ENCODE measurements at regions not wholly inside any gene's neighbourhood (a gene's known extent, or its start where the extent isn't known, plus 50 kb on each side); places are given as distances from the start of the nearest gene placed in this dataset.

DNA sequence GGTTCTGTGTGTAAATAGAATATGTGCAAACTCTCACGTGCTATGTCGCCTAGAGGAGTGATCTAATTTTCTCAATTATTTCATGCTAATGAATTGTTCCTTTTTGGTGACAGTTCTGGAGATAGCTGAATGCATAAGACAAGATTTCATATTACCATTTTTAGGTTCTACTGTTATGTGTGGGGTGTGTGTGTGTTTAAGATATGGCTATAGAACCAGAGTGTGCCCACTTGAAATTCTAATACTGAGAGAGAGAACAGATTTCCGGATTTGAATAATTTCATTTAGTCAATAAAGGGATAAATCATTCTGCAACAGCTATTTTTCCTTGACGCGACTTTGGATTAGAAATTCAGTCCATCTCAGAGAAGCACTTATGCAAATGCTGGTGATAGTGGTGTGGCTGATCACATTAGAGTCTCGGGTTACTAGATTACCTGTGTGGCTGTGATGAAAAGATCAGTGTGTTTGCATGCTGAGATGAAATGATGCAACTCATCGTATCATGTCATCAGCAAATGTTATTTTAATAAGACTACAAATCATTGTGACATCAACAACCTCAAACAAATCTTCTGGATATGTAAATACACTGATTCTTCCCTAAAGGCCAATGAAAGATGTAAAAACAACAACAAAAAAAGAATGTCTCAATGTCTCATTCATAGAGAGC, 415.9 kb downstream of the EPHA4 start:
- Histone ChIP-seq H3K36me3 (ENCODE audit: control insufficient read depth, insufficient read depth, low read length) (no peaks in the 10 kb centered on the region), H3K4me3 (ENCODE audit: low read depth, low read length) (no peak overlapping the region), H3K9me3 (ENCODE audit: control insufficient read depth, insufficient read depth, low read depth, low read length) (no peaks in the 10 kb centered on the region), H3K4me1 (ENCODE audit: control insufficient read depth, insufficient read depth, low read length) (peaks cover 10% of the 10 kb centered on the region; the same call in 1 of the 2 replicates), H3K9ac (ENCODE audit: low read length) (no peak overlapping the region), H3K27ac (ENCODE audit: low read depth, low read length) (peak overlapping the region; percentile 63), H3K27me3 (ENCODE audit: control insufficient read depth, insufficient read depth, low read length) (no peaks in the 10 kb centered on the region)

DNA sequence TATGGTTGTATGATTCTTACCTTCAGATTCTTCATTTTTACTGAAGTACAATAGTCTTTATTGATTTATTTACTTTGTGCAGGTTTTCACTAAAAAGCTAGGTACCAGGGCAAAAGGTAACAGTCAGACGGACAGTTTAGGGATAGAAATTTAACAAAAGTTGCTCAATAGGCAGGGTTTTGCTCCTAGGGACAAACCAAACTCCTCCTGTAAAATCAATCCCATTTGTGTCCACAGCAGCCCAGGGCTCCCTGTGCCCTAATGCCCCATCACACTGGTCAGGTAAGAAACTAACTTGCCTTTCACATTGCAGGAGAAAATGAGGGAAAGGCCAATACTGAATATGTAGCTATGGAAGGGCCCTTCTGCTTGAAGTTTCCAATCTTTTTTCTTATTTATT, 410.9 kb downstream of the EPHA4 start:
- Histone ChIP-seq H3K9ac (ENCODE audit: low read length) (no peak overlapping the region), H3K4me3 (ENCODE audit: low read depth, low read length) (no peak overlapping the region), H3K9me3 (ENCODE audit: control insufficient read depth, insufficient read depth, low read depth, low read length) (no peaks in the 10 kb centered on the region), H3K36me3 (ENCODE audit: control insufficient read depth, insufficient read depth, low read length) (no peaks in the 10 kb centered on the region), H3K27ac (ENCODE audit: low read depth, low read length) (no peak overlapping the region), H3K27me3 (ENCODE audit: control insufficient read depth, insufficient read depth, low read length) (no peaks in the 10 kb centered on the region), H3K4me1 (ENCODE audit: control insufficient read depth, insufficient read depth, low read length) (peaks cover 5% of the 10 kb centered on the region; the same call in 1 of the 2 replicates)

- Histone ChIP-seq H3K4me3 (ENCODE audit: low read depth, low read length) (no peak overlapping the region), H3K36me3 (ENCODE audit: control insufficient read depth, insufficient read depth, low read length) (no peaks in the 10 kb centered on the region), H3K9ac (ENCODE audit: low read length) (no peak overlapping the region), H3K27ac (ENCODE audit: low read depth, low read length) (no peak overlapping the region), H3K27me3 (ENCODE audit: control insufficient read depth, insufficient read depth, low read length) (no peaks in the 10 kb centered on the region), H3K9me3 (ENCODE audit: control insufficient read depth, insufficient read depth, low read depth, low read length) (no peaks in the 10 kb centered on the region), H3K4me1 (ENCODE audit: control insufficient read depth, insufficient read depth, low read length) (no peaks in the 10 kb centered on the region)
Measured at GRCh38 chr2:221166292-221166691, 405.8 kb downstream of the EPHA4 start.

GRCh38 chr2:221167561-221167960, 404.5 kb downstream of the EPHA4 start:
- Histone ChIP-seq H3K27me3 (ENCODE audit: control insufficient read depth, insufficient read depth, low read length) (no peaks in the 10 kb centered on the region), H3K27ac (ENCODE audit: low read depth, low read length) (no peak overlapping the region)

DNA sequence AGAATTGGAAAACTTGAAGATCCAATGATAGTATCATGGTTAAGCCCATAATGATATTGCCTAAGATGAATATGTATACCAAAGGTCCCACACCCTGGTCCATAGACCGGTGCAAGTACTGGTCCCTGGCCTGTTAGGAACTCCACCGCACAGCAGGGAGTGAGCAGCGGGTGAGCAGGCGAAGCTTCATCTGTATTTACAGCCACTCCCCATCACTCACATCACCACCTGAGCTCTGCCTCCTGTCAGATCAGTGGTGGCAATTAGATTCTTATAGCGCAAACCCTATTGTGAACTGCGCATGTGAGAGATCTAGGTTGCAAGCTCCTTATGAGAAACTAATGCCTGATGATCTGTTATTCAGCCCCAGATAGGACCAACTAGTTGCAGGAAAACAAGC, 402.4 kb downstream of the EPHA4 start:
- Histone ChIP-seq H3K27me3 (ENCODE audit: control insufficient read depth, insufficient read depth, low read length) (no peaks in the 10 kb centered on the region), H3K36me3 (ENCODE audit: control insufficient read depth, insufficient read depth, low read length) (no peaks in the 10 kb centered on the region), H3K9ac (ENCODE audit: low read length) (no peak overlapping the region), H3K27ac (ENCODE audit: low read depth, low read length) (no peak overlapping the region), H3K4me3 (ENCODE audit: low read depth, low read length) (no peak overlapping the region), H3K9me3 (ENCODE audit: control insufficient read depth, insufficient read depth, low read depth, low read length) (no peaks in the 10 kb centered on the region), H3K4me1 (ENCODE audit: control insufficient read depth, insufficient read depth, low read length) (no peaks in the 10 kb centered on the region)

More at GRCh38 chr2:221167561-221167960, 404.5 kb downstream of the EPHA4 start:
- Histone ChIP-seq H3K9me3 (ENCODE audit: control insufficient read depth, insufficient read depth, low read depth, low read length) (no peaks in the 10 kb centered on the region), H3K4me3 (ENCODE audit: low read depth, low read length) (no peak overlapping the region), H3K36me3 (ENCODE audit: control insufficient read depth, insufficient read depth, low read length) (no peaks in the 10 kb centered on the region), H3K4me1 (ENCODE audit: control insufficient read depth, insufficient read depth, low read length) (no peaks in the 10 kb centered on the region), H3K9ac (ENCODE audit: low read length) (no peak overlapping the region)

GRCh38 chr2:221170548-221170947, 401.6 kb downstream of the EPHA4 start:
- H3K36me3 ChIP-seq (ENCODE audit: control insufficient read depth, insufficient read depth, low read length): no peaks in the 10 kb centered on the region
- H3K27ac ChIP-seq (ENCODE audit: low read depth, low read length): no peak overlapping the region
- no peak overlapping the region for H3K4me3 ChIP-seq (ENCODE audit: low read depth, low read length)
- no peaks in the 10 kb centered on the region for H3K9me3 ChIP-seq (ENCODE audit: control insufficient read depth, insufficient read depth, low read depth, low read length)
- no peaks in the 10 kb centered on the region for H3K27me3 ChIP-seq (ENCODE audit: control insufficient read depth, insufficient read depth, low read length)
- no peak overlapping the region for H3K9ac ChIP-seq (ENCODE audit: low read length)
- no peaks in the 10 kb centered on the region for H3K4me1 ChIP-seq (ENCODE audit: control insufficient read depth, insufficient read depth, low read length)

- H3K4me3 ChIP-seq (ENCODE audit: low read depth, low read length): no peak overlapping the region
- H3K36me3 ChIP-seq (ENCODE audit: control insufficient read depth, insufficient read depth, low read length): no peaks in the 10 kb centered on the region
- no peaks in the 10 kb centered on the region for H3K4me1 ChIP-seq (ENCODE audit: control insufficient read depth, insufficient read depth, low read length)
Measured at GRCh38 chr2:221176667-221177066, 395.4 kb downstream of the EPHA4 start.

DNA sequence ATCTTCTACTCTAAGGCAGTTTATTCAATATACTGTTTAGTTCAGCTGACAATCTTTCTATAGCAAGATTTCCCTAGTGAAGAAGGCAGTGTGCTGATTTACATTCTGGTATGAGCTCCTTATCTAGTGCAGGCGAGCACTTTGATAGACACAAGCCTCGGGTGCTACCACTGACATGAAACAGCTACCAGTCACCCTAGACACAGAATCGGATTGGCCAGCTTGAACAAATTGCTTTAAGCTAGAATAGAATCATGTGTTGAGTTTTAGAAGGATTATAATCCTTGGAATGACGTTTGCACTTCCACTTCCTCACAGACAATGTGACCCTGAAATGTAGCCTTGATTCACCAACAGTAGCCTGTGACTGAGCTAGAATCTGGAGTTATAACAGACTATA, 394.0 kb downstream of the EPHA4 start:
- no peak overlapping the region for H3K4me3 ChIP-seq (ENCODE audit: low read depth, low read length)
- H3K9me3 ChIP-seq (ENCODE audit: control insufficient read depth, insufficient read depth, low read depth, low read length): no peaks in the 10 kb centered on the region
- no peak overlapping the region for H3K27ac ChIP-seq (ENCODE audit: low read depth, low read length)
- no peaks in the 10 kb centered on the region for H3K36me3 ChIP-seq (ENCODE audit: control insufficient read depth, insufficient read depth, low read length)
- H3K4me1 ChIP-seq (ENCODE audit: control insufficient read depth, insufficient read depth, low read length): no peaks in the 10 kb centered on the region
- H3K27me3 ChIP-seq (ENCODE audit: control insufficient read depth, insufficient read depth, low read length): no peaks in the 10 kb centered on the region
- H3K9ac ChIP-seq (ENCODE audit: low read length): no peak overlapping the region

More at GRCh38 chr2:221176667-221177066, 395.4 kb downstream of the EPHA4 start:
- Histone ChIP-seq H3K27ac (ENCODE audit: low read depth, low read length) (no peak overlapping the region), H3K9me3 (ENCODE audit: control insufficient read depth, insufficient read depth, low read depth, low read length) (no peaks in the 10 kb centered on the region), H3K9ac (ENCODE audit: low read length) (no peak overlapping the region), H3K27me3 (ENCODE audit: control insufficient read depth, insufficient read depth, low read length) (no peaks in the 10 kb centered on the region)

DNA sequence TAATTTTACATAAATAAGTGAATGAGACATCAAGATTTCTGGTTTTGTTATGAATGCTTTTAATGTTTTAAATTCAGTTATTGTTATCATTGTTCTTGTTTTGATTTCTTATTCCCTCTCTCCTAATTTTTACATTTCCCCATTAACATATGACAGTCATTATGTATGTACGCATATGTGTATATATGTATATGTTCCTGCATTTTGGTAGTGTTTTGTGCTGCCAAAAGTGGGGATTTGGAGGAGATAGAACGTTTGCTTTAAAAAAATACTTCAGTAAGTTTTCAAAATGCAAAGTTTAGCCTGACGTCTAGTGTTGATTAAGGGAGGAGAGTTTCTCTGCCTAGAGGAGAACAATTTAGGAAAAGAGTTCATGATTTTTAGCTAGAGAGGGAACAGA, 385.2 kb downstream of the EPHA4 start:
- H3K9ac ChIP-seq (ENCODE audit: low read length): no peak overlapping the region
- no peaks in the 10 kb centered on the region for H3K9me3 ChIP-seq (ENCODE audit: control insufficient read depth, insufficient read depth, low read depth, low read length)
- no peaks in the 10 kb centered on the region for H3K36me3 ChIP-seq (ENCODE audit: control insufficient read depth, insufficient read depth, low read length)
- no peaks in the 10 kb centered on the region for H3K27me3 ChIP-seq (ENCODE audit: control insufficient read depth, insufficient read depth, low read length)
- H3K27ac ChIP-seq (ENCODE audit: low read depth, low read length): no peak overlapping the region
- peaks cover 16% of the 10 kb centered on the region for H3K4me1 ChIP-seq (ENCODE audit: control insufficient read depth, insufficient read depth, low read length)
- no peak overlapping the region for H3K4me3 ChIP-seq (ENCODE audit: low read depth, low read length)

DNA sequence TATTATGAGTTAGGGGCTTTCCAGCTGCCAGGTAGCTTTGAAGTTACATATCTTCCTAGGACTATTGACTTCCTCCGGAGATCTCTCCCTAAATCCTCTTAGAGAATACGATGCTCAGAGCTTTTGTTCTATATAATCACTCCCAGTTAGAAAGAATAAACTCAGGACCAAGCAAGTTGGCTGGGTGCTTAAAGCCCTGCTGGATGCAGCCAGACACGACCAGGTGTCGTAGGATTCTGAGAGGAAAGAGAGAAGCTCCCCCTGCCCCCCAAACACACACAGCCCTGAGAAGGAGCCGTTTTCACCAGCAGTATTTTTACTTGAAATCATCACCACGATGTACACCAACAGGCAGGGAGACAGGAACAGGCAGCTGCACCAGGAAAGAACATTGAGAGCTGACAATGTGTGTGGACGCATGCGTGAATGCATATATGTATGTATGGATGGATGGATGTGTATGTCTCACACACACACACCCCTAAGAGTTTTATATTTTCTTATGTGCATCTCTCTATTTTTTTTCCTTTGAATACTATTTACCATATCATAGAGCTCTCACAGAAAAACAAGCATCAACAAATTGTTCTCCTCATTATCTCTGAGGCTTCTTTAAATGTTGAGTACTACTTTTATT, 382.6 kb downstream of the EPHA4 start:
- Histone ChIP-seq H3K9me3 (ENCODE audit: control insufficient read depth, insufficient read depth, low read depth, low read length) (no peaks in the 10 kb centered on the region), H3K9ac (ENCODE audit: low read length) (no peak overlapping the region), H3K27me3 (ENCODE audit: control insufficient read depth, insufficient read depth, low read length) (no peaks in the 10 kb centered on the region), H3K4me3 (ENCODE audit: low read depth, low read length) (no peak overlapping the region), H3K4me1 (ENCODE audit: control insufficient read depth, insufficient read depth, low read length) (peaks cover 16% of the 10 kb centered on the region), H3K27ac (ENCODE audit: low read depth, low read length) (no peak overlapping the region), H3K36me3 (ENCODE audit: control insufficient read depth, insufficient read depth, low read length) (no peaks in the 10 kb centered on the region)

DNA sequence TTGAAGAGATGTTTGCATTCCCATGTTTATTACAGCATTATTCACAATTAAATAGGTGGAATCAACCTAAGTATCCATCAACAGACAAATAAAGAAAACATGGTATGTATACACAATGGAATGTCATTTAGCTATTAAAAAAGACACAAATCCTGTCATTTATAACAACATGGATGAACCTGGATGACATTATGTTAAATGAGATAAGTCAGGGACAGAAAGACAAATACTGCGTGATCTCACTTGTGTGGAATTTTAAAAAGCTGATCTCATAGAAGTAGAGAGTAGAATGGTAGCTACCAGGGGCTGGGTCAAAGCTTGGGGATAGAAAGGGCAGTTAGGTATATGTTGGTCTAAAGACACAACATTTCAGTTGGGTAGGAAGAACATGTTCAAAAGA, 376.3 kb downstream of the EPHA4 start:
- no peaks in the 10 kb centered on the region for H3K9me3 ChIP-seq (ENCODE audit: control insufficient read depth, insufficient read depth, low read depth, low read length)
- no peaks in the 10 kb centered on the region for H3K36me3 ChIP-seq (ENCODE audit: control insufficient read depth, insufficient read depth, low read length)
- H3K9ac ChIP-seq (ENCODE audit: low read length): no peak overlapping the region
- no peaks in the 10 kb centered on the region for H3K27me3 ChIP-seq (ENCODE audit: control insufficient read depth, insufficient read depth, low read length)
- no peak overlapping the region for H3K27ac ChIP-seq (ENCODE audit: low read depth, low read length)
- no peak overlapping the region for H3K4me3 ChIP-seq (ENCODE audit: low read depth, low read length)
- H3K4me1 ChIP-seq (ENCODE audit: control insufficient read depth, insufficient read depth, low read length): peaks cover 2% of the 10 kb centered on the region; the same call in 1 of the 2 replicates

All from HUES6 (cell line).